ENCODE measurements at regions not wholly inside any gene's neighbourhood (a gene's known extent, or its start where the extent isn't known, plus 50 kb on each side); places are given as distances from the start of the nearest gene placed in this dataset.

DNA sequence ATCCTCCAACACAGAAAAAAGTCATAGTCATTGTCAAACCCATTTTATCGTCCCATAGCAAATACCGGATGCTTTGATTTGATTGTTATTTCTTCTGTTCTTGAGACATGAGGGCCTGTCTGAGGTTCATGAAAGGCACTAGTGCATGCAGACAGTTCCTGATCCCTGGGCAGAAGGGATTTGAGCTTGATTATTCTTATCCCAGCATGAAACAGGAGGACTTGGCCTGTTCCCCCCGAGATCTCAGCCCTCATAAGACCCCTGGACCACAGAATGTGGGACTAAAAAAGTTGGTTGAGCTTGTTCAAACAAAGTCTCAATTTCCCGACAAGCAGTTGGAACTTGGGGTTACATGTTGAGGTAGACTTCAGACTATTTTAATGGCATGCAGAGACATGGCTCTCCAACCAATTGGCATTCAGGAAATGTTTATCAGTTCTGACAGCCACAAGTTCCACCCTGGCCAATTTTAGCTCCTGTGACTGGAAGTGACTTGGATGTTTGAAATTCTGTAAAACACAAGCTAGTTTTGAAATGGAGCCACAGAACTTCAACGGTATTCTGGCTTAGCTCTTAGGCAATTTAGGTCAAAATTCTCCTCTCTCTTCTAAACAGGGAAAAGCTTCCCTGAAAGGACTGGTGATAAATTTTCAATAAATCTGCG is 366.9 kb upstream of the SLC14A2 start:
- Histone ChIP-seq H3K9me3 (ENCODE audit: control insufficient read depth, insufficient read depth, low read length) (no peaks in the 10 kb centered on the region), H4K8ac (ENCODE audit: low read depth in 2 of 2, low read length in 2 of 2) (peak overlapping the region; percentile 69 to 99), H3K23ac (ENCODE audit: low read depth, low read length) (peak overlapping the region; percentile 92), H2AK9ac (replicated peaks; ENCODE audit: low read depth, low read length, poor library complexity) (peak overlapping the region; percentile 19), H2BK120ac (ENCODE audit: low read depth, low read length) (peak overlapping the region; percentile 99), H4K91ac (ENCODE audit: insufficient read depth, low read depth, low read length) (peak overlapping the region; percentile 91), H3K36me3 (ENCODE audit: control insufficient read depth, insufficient read depth, low read length) (no peaks in the 10 kb centered on the region), H3K9me1 (ENCODE audit: insufficient read depth, low read length) (peaks cover 7% of the 10 kb centered on the region), H3K4me3 (ENCODE audit: insufficient read depth, low read depth, low read length) (no peak overlapping the region), H3K27ac (ENCODE audit: insufficient read depth, low read length) (peak overlapping the region; percentile 100), H3K18ac (ENCODE audit: low read depth, low read length) (peak overlapping the region; percentile 98), H4K5ac (ENCODE audit: low read depth, low read length) (peak overlapping the region; percentile 88), H2AK5ac (ENCODE audit: low read depth, low read length) (peak overlapping the region; percentile 96), H2AFZ (replicated peaks; ENCODE audit: low read length, poor library complexity) (peak overlapping the region; percentile 77), H3K14ac (replicated peaks; ENCODE audit: low read depth, low read length) (peak overlapping the region; percentile 90), H3K4me1 (ENCODE audit: control insufficient read depth, insufficient read depth, low read length) (peaks cover 26% of the 10 kb centered on the region), H2BK20ac (ENCODE audit: low read depth, low read length) (peak overlapping the region; percentile 99), H3K79me1 (ENCODE audit: low read depth in 1 of 2, low read length in 2 of 2) (no peaks in the 10 kb centered on the region), H3K4ac (ENCODE audit: low read depth, low read length) (peak overlapping the region; percentile 96), H3K4me2 (ENCODE audit: low read depth, low read length) (peak overlapping the region; percentile 41; the same call in 1 of the 2 replicates), H2BK15ac (ENCODE audit: low read depth, low read length) (peak overlapping the region; percentile 97; the same call in 2 of the 3 replicates), H3K27me3 (ENCODE audit: control insufficient read depth, insufficient read depth, low read length) (no peaks in the 10 kb centered on the region), H2BK5ac (ENCODE audit: low read depth, low read length, poor library complexity, severe bottlenecking) (peak overlapping the region; percentile 100), H3K9ac (ENCODE audit: low read depth, low read length) (peak overlapping the region; percentile 65), H4K20me1 (ENCODE audit: insufficient read depth, low read length) (no peaks in the 10 kb centered on the region), H3K56ac (ENCODE audit: extremely low read depth, insufficient read depth, low read length) (peak overlapping the region; percentile 97; the same call in 1 of the 2 replicates)
- peak; percentile 81 for DNase-seq
- in situ Hi-C loops (cut with MboI; ENCODE audit: low sequenced_read_pairs), result no loop called here
- ChIA-PET CTCF (interaction anchor here (0.9 to 2.2 kb wide), 2 partner anchors 30 to 35 kb away, joined by 3 to 10 read pairs; no protein-coding TSS in a partner anchor), POLR2A (ENCODE audit: unreplicated experiment) (interaction anchor here (0.6 kb wide), 2 partner anchors 516 to 1677 kb away, joined by 3 to 5 read pairs; no protein-coding TSS in a partner anchor)
- no TSS peak for BruUV-seq (replicated peaks)
- dilution Hi-C loops (cut with HindIII; ENCODE audit: low sequenced_read_pairs, unreplicated experiment), result no loop called here
- TF ChIP-seq MAZ (IDR thresholded peaks at IDR 0.05; ENCODE audit: borderline replicate concordance, low read depth, low read length), result no peak
- TF ChIP-seq CEBPB (IDR thresholded peaks at IDR 0.05; ENCODE audit: low read depth, low read length), result peak; percentile 27; the same call in 1 of the 2 replicates
- TF ChIP-seq RAD21 (IDR thresholded peaks at IDR 0.05; ENCODE audit: low read length), result no peak
- no peak for TF ChIP-seq CHD1 (IDR thresholded peaks at IDR 0.05; ENCODE audit: low read depth, low read length)
- WGBS, 2 experiments (ENCODE audit: extremely low coverage in 2 of 2, insufficient read length in 1 of 2), result no CpG with 5 or more reads among the region's 6 CpGs
- intact Hi-C loops (cut with micrococcal nuclease), result loop anchor here (2.0 to 5.0 kb wide), 2 partner anchors 18 to 81 kb away; no protein-coding TSS in a partner anchor
- peak; percentile 82 for ATAC-seq (ENCODE audit: low read depth)

All from IMR-90 (cell line).